T-helper 17 cell (primary cell): ENCODE measurements at regions not wholly inside any gene's neighbourhood (a gene's known extent, or its start where the extent isn't known, plus 50 kb on each side); places are given as distances from the start of the nearest gene placed in this dataset.
"Not testable (repeated sequence)": the region's sequence is repeated elsewhere in the genome, so short reads cannot be mapped to it uniquely, and the experiment has no call there.

Source experiments
- ATAC-seq: fragments of 150-1000 bp; cut with Tn5 transposase; 2 replicates; pipeline ENCODE4 v1.10.0; 2021; ENCODE audit warnings: mild to moderate bottlenecking, moderate library complexity
- DNase-seq, 3 donors: peaks; one replicate each; pipeline versions ENCODE4 v3.0.0 to v3.0.0-alpha.2; 2020 to 2021
- H3K9me3 ChIP-seq: one replicate; pipeline ENCODE4 v1.7.0; 2013; ENCODE audit warnings: low read length, mild to moderate bottlenecking; ENCODE audit not compliant: control insufficient read depth, poor library complexity, severe bottlenecking
- H3K27ac Mint-ChIP-seq: one replicate; pipeline ENCODE4 v1.8.0; 2022; ENCODE audit warnings: mild to moderate bottlenecking, moderate library complexity, mixed read lengths
- H3K27me3 Mint-ChIP-seq: one replicate; pipeline ENCODE4 v1.8.0; 2022; ENCODE audit warnings: mixed read lengths
- H3K36me3 Mint-ChIP-seq: one replicate; pipeline ENCODE4 v1.8.0; 2022; ENCODE audit warnings: low read depth, mixed read lengths
- H3K4me1 Mint-ChIP-seq: one replicate; pipeline ENCODE4 v1.8.0; 2022; ENCODE audit warnings: mild to moderate bottlenecking, mixed read lengths
- H3K4me3 Mint-ChIP-seq: one replicate; pipeline ENCODE4 v1.8.0; 2022; ENCODE audit warnings: mild to moderate bottlenecking, moderate library complexity, mixed read lengths

DNA sequence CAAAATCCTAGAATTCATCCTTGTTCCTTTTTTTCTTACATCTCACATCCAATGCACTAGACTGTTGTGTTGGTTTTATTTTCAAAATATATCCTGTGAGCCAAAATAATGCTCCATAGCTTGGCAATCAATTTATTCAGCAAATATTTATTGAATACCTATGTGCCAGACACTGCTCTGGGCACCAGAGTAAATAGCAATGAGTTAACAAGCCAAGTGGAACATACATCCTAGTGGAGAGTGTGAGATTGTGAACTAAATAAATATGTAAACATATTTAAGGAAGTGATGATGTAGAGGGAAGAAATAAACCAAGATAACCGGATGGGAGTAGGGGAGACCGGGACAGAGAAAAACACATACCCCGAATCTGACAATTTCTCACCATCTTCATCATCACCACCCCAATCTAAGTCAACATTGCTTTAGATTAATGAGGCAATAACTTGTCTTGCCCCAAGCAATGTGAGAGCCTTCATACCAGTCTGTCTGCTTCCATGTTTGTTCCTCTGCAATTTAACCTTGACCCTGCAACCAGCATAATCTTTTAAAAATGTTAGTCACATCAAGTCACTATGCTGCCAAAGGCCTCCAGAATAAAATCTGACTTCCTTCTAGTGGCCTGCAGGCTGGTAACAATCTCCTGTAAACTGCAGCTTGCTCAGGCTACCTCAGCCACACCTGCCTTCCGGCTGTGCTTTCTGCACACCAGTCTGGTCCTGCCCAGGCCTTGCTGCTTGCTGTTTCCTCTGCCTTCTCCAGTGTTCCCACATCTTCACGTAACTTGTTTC lies 199.2 kb downstream of the DLEU7 start:
- H3K9me3 ChIP-seq = no peaks in the 10 kb centered on the region
- ATAC-seq (no peak), DNase-seq (no peak)
- Mint-ChIP-seq H3K4me1 (no peaks in the 10 kb centered on the region), H3K36me3 (peaks cover 5% of the 10 kb centered on the region), H3K27me3 (no peaks in the 10 kb centered on the region), H3K27ac (no peak overlapping the region), H3K4me3 (no peak overlapping the region)

DNA sequence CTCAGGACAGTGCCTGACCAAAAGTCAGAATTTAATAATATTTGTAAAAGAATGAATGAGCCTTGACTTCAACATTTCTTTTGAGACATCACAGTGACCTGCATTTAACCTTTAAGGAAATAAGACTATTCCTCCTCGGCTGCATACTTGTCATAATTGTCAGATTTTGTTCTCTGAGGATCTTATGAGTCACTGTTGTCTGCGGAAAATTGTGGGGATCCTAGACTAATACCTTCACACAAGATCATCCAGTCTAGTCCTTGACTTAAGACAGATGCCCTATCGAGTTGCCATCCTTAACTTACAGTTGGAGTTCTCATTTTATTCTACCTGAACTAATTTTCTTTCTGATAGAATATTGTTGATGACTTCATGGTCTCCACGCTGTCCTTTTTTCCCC lies 198.4 kb downstream of the DLEU7 start:
- H3K27ac Mint-ChIP-seq = no peak overlapping the region
- no peaks in the 10 kb centered on the region for H3K27me3 Mint-ChIP-seq
- ATAC-seq (no peak), DNase-seq (no peak)
- H3K4me3 Mint-ChIP-seq = no peak overlapping the region
- H3K4me1 Mint-ChIP-seq = no peaks in the 10 kb centered on the region
- H3K9me3 ChIP-seq = no peaks in the 10 kb centered on the region
- H3K36me3 Mint-ChIP-seq = peaks cover 5% of the 10 kb centered on the region

DNA sequence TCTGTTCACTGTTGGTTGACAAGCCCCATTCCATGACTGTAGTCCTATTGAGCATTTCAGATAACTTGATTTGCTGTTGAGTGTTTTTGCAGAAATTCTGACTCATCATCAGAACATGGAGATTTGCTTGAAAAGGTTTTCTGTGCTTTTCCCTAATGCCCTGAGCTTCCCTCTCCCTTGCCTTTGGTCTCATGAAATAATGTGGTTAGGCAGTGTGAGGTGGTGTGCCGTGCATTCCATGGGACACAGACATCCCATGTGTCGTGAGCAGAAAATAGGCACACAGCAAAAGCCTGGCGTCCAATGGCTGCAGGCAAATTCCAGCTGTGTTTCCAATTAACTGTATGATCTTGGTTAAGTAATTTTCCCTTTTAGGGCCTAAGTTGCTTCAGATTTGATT lies 197.4 kb downstream of the DLEU7 start:
- ATAC-seq = no peak
- no peak overlapping the region for H3K4me3 Mint-ChIP-seq

DNA sequence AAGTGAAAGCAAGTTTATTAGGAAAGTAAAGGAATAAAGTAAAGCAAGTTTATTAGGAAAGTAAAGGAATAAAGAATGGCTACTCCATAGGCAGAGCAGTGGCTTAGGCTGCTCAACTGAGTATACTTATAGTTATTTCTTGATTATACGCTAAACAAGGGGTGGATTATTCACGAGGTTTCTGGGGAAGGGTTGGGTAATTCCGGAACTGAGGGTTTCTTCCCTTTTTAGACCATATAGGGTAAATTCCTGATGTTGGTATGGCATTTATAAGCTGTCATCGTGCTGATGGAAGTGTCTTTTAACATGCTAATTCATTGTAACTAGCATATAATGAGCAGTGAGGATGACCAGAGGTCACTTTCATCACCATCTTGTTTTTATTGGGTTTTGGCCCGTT lies 194.3 kb downstream of the DLEU7 start:
- Mint-ChIP-seq H3K4me1 (peaks cover 4% of the 10 kb centered on the region), H3K27me3 (peaks cover 1% of the 10 kb centered on the region), H3K36me3 (no peaks in the 10 kb centered on the region), H3K4me3 (no peak overlapping the region), H3K27ac (no peak overlapping the region)
- ATAC-seq (no peak), DNase-seq (no peak)
- H3K9me3 ChIP-seq = no peaks in the 10 kb centered on the region

More for the DNA sequence above, 197.4 kb downstream of the DLEU7 start:
- H3K9me3 ChIP-seq = no peaks in the 10 kb centered on the region
- H3K36me3 Mint-ChIP-seq = peaks cover 5% of the 10 kb centered on the region
- no peak for DNase-seq
- no peak overlapping the region for H3K27ac Mint-ChIP-seq
- no peaks in the 10 kb centered on the region for H3K27me3 Mint-ChIP-seq
- peaks cover 4% of the 10 kb centered on the region for H3K4me1 Mint-ChIP-seq

DNA sequence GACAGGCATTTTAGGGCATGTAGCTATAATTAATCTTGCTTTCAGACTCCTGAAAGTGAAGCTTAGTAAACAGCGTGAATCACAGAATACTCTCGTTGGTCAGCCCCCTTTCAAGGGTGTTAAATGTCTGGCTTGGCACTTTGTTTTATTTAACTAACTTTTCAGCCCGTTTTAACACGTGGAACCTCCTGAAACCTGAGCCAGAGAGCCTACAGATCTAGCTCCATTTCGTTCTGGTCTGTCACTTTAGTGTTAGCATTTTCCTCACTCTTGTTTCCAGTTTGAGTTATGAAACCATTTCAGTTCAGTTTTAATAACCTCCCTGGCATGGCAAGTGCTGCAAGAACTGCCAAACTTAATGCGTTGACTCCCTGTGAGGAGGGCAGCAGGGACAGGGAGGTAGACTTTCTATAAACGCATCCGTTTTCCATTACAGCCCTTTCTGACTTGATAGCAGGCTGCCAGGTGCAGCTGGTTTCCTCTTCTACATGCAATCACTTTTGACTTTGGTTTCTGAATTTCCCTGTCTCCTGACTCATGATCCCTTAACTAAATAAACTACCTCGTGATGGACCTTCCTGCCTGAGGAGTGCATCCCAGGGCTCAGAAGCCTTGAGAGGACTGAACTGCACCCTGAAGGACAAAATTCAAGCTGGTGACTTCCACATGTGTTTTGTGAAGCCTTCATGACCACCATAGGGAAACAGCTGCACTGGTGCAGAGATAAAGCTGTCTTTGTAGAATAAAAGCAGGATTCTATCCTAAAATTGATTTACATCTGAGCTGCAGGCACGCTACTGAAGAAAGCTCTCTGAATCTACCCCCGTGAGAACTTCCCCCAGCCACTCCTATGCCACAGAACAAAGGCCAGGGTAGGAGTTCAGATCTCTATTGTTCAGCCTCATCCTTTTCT lies 192.6 kb downstream of the DLEU7 start:
- Mint-ChIP-seq H3K36me3 (no peaks in the 10 kb centered on the region), H3K27me3 (peaks cover 7% of the 10 kb centered on the region), H3K4me1 (peaks cover 4% of the 10 kb centered on the region), H3K27ac (no peak overlapping the region), H3K4me3 (no peak overlapping the region)
- DNase-seq (no peak), ATAC-seq (no peak)
- H3K9me3 ChIP-seq = no peaks in the 10 kb centered on the region

DNA sequence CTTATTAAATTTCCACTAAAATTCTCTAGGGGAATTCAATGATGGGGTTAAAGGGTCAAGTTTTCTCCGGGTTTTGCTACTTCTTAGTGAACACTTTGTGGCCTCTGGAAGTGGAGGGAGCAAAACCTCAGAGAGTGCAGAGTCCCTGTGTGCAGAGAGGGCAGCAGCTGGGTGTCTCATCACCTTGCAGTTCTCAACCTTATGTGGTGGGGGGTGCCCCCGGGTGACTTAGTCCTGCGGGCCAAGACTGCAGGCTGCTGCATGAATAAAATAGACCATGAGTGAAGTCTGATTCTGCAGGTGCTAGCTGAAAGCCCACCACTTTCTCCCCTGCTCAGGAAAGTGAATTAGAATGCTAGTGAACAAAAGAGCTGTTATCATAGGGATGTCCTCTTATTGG lies 191.6 kb downstream of the DLEU7 start:
- H3K27ac Mint-ChIP-seq = no peak overlapping the region
- ATAC-seq (no peak), DNase-seq (no peak)
- H3K4me3 Mint-ChIP-seq = no peak overlapping the region
- H3K9me3 ChIP-seq = no peaks in the 10 kb centered on the region
- no peaks in the 10 kb centered on the region for H3K36me3 Mint-ChIP-seq
- H3K27me3 Mint-ChIP-seq = peaks cover 7% of the 10 kb centered on the region
- H3K4me1 Mint-ChIP-seq = peaks cover 4% of the 10 kb centered on the region

DNA sequence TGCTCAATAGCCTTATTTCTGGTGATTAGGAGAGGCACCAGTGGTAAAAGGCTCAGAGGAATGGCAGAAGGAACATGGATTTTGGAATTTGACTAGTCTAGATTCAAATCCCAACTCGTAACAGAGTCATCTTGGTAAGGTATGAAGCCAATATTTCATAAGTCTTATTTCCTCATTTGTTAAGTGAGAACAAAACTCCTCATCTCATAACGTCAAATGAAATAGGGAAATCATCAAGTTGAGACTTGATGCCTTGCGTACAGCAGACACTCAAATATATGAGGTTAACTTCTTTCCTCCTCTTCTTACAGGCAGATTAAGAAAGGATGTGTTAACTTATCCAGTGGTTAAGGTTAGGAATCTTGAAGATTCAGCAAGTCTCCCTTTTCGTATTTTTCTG lies 189.2 kb downstream of the DLEU7 start:
- Mint-ChIP-seq H3K4me1 (peaks cover 4% of the 10 kb centered on the region), H3K27me3 (peaks cover 7% of the 10 kb centered on the region), H3K27ac (no peak overlapping the region), H3K4me3 (no peak overlapping the region), H3K36me3 (no peaks in the 10 kb centered on the region)
- H3K9me3 ChIP-seq = no peaks in the 10 kb centered on the region
- ATAC-seq (no peak), DNase-seq (no peak)

DNA sequence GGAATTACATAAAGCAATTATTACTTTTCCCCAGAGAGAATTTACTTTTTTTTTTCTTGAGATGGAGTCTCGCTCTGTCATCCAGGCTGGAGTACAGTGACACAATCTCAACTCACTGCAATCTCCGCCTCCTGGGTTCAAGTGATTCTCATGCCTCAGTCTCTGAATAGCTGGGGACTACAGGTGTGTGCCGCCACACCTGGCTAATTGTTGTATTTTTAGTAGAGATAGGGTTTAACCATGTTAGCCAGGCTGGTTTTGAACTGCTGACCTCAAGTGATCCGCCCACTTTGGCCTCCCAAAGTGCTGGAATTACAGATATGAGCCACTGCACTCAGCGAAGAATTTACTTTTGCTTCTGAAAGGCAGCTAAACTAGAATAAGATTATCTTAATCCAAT lies 181.6 kb downstream of the DLEU7 start:
- ATAC-seq, DNase-seq, H3K4me3 Mint-ChIP-seq, H3K4me1 Mint-ChIP-seq, H3K36me3 Mint-ChIP-seq, H3K9me3 ChIP-seq, H3K27ac Mint-ChIP-seq, H3K27me3 Mint-ChIP-seq: not testable (repeated sequence)

DNA sequence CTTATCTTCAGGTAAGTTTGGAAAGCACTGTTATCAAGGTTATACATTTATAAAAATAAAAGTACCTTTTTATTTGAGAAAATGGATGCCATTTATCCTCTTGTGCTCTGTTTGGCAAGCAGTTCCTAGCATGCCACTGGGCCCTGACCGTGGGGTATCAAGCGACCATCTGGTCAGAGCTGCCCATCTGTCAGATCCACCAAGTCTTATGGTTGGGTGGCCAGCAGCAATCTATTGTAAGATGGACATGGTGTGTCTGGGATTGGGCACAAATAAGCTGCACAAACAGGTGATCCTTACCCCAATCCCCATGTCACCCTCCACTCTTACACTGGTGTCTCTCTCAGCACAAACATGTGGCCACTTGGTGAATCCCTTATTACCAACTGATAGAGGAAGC lies 178.5 kb downstream of the DLEU7 start:
- DNase-seq (no peak), ATAC-seq (no peak)
- no peaks in the 10 kb centered on the region for H3K9me3 ChIP-seq
- Mint-ChIP-seq H3K27ac (no peak overlapping the region), H3K4me3 (no peak overlapping the region), H3K36me3 (no peaks in the 10 kb centered on the region), H3K4me1 (peaks cover 3% of the 10 kb centered on the region), H3K27me3 (no peaks in the 10 kb centered on the region)

DNA sequence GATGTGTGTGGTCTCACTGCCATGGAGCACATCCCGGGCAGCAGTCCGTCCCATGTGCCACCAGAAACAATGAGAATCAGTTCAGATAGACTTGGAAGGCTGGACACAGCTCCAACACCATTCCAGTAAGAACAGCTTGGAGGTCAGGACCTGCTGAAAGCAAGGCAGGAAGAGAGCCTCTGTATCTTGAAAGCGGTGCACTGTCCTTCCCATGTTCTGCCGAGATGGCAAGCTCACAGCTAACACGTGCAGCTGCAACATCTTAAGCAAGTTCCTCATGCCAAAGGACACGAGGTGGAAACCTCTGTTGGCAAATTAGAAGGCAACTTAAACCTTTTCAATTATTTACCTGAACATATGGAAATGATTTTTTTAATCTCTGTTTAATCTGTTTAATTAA lies 175.4 kb downstream of the DLEU7 start:
- DNase-seq (no peak), ATAC-seq (no peak)
- no peak overlapping the region for H3K27ac Mint-ChIP-seq
- no peaks in the 10 kb centered on the region for H3K36me3 Mint-ChIP-seq
- no peaks in the 10 kb centered on the region for H3K27me3 Mint-ChIP-seq
- H3K4me3 Mint-ChIP-seq = no peak overlapping the region
- peaks cover 3% of the 10 kb centered on the region for H3K4me1 Mint-ChIP-seq
- no peaks in the 10 kb centered on the region for H3K9me3 ChIP-seq

DNA sequence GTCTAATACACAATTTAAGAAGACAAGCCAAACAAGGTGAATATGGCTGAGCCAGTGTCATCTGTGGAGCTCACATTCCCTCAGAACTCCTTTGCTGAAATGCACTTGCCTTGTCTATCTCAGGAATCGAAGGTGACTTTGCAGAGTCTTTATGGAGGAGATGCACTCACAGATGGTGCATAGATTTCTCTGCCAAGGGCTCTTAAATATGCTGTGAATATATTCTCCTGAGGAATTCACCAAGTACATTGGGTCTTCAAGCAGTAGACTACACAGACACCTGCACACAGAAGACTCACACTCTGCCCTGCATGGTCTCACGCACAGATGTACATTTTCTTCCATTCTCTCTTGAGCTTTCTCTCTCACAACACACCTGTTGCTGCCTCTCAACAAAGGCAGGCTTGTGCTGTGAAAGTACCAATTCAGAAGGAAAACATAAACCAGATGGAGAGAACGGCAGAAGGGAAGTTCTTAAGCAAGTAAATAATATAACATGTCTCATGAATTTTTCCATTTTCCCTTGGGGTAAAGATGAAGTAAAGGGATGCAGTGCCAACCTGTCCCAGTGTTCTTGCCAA lies 174.7 kb downstream of the DLEU7 start:
- H3K4me3 Mint-ChIP-seq = no peak overlapping the region
- H3K9me3 ChIP-seq = no peaks in the 10 kb centered on the region
- ATAC-seq (no peak), DNase-seq (no peak)
- H3K27me3 Mint-ChIP-seq = no peaks in the 10 kb centered on the region
- no peak overlapping the region for H3K27ac Mint-ChIP-seq
- peaks cover 3% of the 10 kb centered on the region for H3K4me1 Mint-ChIP-seq
- H3K36me3 Mint-ChIP-seq = no peaks in the 10 kb centered on the region

DNA sequence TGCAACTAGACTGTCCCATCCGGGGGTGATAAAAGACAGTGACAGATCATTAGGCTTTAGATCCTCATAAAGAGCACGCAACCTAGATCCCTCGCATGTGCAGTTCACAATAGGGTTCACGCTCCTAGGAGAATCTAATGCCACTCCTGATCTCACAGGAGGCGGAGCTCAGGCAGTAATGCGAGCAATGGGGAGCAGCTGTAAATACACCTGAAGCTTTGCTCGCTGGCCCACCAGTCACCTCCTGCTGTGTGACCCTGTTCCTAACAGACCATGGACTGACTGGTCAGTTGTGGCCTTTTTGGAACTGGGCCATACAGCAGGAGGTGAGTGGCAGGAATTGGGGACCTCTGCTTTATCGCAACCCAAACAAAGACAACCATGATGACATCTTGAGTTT lies 173.2 kb downstream of the DLEU7 start:
- H3K27ac Mint-ChIP-seq = no peak overlapping the region
- H3K27me3 Mint-ChIP-seq = no peaks in the 10 kb centered on the region
- no peak for DNase-seq
- H3K9me3 ChIP-seq = no peaks in the 10 kb centered on the region
- ATAC-seq = no peak
- H3K4me3 Mint-ChIP-seq = no peak overlapping the region
- H3K36me3 Mint-ChIP-seq = peaks cover 2% of the 10 kb centered on the region
- peaks cover 3% of the 10 kb centered on the region for H3K4me1 Mint-ChIP-seq

DNA sequence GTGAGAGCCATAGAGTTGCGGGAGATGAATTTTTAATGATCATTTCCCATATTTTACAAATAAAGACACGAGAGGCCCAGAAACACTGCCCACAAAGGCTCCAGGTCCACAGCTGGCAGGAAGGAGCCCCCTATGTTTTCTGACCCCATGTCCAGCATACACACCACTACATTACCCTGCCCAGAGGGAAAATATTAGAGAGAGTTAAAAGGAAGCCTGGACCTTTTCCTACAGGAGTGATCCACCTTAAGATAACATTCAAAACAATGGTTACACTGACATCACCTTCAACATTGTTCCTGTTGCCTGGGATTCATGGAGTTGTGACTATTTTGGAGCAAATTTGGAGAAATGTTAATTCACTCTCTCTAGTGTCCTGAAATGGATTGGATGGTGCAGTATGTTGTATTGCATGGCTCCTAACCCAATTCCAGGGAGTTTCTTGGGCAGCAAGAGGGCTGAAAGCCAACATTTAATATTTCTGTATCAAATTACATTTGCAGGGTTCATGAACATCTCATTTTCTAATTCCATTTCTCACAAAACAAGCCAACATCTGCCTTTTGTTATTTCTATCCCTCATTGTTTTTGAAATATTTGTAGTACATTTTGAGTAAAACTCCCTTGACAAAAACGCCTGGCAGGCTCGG lies 172.5 kb downstream of the DLEU7 start:
- H3K27ac Mint-ChIP-seq = no peak overlapping the region
- H3K27me3 Mint-ChIP-seq = no peaks in the 10 kb centered on the region

More for the DNA sequence above, 172.5 kb downstream of the DLEU7 start:
- H3K4me3 Mint-ChIP-seq = no peak overlapping the region
- H3K4me1 Mint-ChIP-seq = peaks cover 3% of the 10 kb centered on the region
- no peaks in the 10 kb centered on the region for H3K9me3 ChIP-seq
- ATAC-seq = no peak
- H3K36me3 Mint-ChIP-seq = peaks cover 2% of the 10 kb centered on the region
- no peak for DNase-seq
